ENCODE measurements at regions not wholly inside any gene's neighbourhood (a gene's known extent, or its start where the extent isn't known, plus 50 kb on each side); places are given as distances from the start of the nearest gene placed in this dataset.
"Not testable (repeated sequence)": the region's sequence is repeated elsewhere in the genome, so short reads cannot be mapped to it uniquely, and the experiment has no call there.

DNA sequence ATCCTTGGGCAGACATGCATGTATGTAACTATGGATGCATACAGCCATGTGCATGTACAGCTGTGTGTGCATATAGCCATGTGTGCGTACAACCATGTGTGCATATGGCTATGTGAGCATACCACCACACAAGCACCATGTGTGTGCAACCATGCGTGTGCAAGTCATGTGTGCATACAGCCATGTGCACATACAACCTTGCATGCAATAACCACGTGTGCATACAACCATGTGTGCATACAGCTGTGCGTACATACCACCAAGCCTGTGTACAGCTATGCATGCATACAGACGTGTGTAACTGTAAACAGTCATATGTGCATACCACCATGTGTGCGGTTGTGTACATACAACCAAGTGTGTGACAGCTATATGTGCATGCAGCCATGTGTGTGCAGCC, 186.4 kb downstream of the LAT start:
- not testable (repeated sequence) for H3K4me3 ChIP-seq; DNase-seq (ENCODE audit: low read depth, low spot score); H3K9me3 ChIP-seq (ENCODE audit: low read depth, low read length); H3K9ac ChIP-seq (ENCODE audit: insufficient read length); H3K27ac ChIP-seq; H3K36me3 ChIP-seq (ENCODE audit: insufficient read depth, low read length)

DNA sequence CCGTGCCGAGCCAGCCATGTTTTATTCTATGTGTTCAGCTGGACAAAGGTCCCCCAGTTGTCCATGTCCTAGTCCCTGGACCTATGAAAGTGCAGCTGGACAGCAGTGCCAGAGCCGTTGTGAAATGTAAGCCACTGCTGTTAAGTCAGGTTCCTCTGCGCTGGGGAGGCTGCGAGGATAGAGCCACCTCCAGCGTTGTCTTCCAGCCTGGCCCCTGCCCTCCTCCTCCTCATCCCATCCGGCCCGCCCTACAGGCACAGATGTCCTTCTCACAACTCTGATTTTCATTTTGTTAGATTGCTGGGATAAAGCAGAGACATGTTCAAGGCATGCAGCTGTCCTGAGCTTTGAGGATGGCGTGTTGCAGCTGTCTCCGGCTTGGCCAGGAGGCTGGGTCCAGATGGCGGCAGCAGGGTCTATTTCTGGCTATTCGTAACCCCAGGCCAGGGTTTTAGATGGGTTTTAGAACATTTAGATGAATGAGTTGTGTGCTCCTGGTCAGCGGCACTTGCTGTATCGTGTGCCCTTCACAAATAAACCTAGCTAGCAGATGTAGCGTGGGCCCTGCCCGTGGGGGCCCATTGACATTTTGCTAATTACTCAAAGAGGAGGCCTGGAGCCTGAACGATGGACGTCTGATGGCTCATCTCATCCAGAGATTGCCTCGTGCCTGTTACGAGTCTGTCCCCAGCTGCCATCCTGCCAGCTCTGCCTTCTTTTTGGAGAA, 185.7 kb downstream of the LAT start:
- H3K27ac ChIP-seq; H3K4me3 ChIP-seq; H3K9ac ChIP-seq (ENCODE audit: insufficient read length); H3K9me3 ChIP-seq (ENCODE audit: low read depth, low read length); DNase-seq (ENCODE audit: low read depth, low spot score); H3K36me3 ChIP-seq (ENCODE audit: insufficient read depth, low read length): not testable (repeated sequence)

DNA sequence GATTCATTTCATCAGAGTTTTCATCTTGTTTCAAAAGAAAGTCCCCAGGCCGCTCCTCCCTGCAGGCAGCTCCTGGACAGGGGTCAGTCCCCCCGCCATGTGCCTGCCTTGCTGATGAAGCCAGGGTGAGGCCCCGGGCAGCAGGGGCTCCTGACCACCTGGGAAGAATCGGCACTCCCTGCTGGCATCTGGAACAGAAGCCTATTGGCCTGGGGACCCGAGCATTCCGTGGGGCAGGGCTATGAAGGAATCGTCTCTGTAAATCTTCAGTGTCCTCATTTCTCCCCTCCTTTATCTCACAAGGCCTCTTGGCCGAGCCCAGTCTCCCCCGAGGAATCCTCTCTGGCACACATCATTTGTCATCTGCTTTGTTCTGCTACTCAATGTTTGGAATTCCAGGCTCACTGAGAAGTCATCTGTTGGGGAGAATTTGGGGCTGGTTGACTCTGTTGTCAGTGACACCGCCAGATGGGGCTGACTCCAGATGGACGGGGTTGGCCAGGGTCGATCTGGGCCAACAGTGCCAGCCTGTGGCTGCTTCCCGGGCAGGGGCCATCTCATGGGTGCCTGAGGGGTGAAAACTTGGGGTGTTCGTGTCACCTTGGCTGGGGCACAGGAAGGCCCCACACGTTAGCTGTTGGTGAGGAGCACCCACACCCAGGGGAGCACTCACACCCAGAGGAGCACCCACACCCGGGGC, 184.6 kb downstream of the LAT start:
- H3K27ac ChIP-seq; H3K4me3 ChIP-seq; H3K36me3 ChIP-seq (ENCODE audit: insufficient read depth, low read length); DNase-seq (ENCODE audit: low read depth, low spot score); H3K9me3 ChIP-seq (ENCODE audit: low read depth, low read length); H3K9ac ChIP-seq (ENCODE audit: insufficient read length): not testable (repeated sequence)

DNA sequence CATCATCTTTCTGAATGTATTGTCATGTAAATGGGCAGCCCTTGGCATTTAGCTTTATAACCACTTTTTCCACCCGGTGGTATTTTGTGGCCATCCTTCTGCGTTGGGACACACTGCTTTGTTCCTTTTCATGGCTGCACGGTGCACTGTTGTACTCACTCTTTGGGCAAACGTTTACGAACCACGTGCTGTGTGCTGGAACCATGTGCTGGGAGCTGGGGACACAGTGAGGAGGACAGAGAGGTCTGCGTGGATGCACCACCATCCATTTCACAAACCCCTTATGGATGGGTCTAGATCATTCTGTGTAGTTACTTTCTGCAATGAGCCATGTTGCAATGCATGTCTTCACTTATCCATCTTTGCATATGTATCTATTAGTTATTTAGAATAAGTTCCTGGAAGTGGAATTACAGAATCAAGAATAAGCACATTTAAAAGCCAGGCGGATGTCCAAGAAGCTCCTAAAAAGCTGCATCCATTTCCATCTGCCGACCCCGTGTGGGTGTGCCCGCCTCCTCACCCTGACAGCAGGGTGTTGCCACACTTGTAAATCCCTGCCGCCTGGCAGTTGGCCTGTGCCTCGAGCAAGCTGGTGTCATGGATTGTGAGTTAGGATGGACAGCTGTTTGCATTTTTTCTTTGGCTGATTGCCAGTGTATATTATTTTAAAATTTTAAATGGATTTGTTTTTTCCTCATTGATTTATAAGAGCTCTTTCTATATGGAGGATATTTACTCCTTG, 183.8 kb downstream of the LAT start:
- not testable (repeated sequence) for DNase-seq (ENCODE audit: low read depth, low spot score); H3K4me3 ChIP-seq; H3K27ac ChIP-seq; H3K9ac ChIP-seq (ENCODE audit: insufficient read length); H3K9me3 ChIP-seq (ENCODE audit: low read depth, low read length); H3K36me3 ChIP-seq (ENCODE audit: insufficient read depth, low read length)

DNA sequence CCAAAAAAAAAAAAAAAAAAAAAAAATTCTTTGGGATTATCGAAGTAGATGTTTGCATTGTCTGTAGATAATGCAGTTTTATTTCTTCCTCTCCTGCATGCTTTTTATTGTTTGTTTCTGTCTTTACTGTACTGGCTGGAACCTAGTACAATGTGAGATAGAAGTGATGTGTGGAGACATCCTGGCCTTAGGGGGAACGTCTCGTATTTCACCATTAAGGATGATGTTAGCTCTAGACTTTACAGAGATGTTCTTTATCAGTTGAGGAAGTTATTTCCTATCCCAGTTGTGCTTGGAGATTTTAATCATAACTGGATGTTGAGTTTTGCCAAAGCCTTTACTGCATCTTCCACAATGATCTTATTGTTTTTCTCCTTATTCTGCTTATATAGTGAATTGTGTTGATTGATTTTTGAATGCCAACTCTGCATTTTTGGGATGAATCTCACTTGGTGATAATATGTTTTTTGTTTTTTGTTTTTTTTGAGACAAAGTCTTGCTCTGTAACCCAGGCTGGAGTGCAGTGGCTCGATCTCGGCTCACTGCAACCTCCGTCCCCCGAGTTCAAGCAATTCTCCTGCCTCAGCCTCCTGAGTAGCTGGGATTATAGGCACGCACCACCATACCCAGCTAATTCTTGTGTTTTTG, 179.7 kb downstream of the LAT start:
- not testable (repeated sequence) for H3K27ac ChIP-seq; H3K9me3 ChIP-seq (ENCODE audit: low read depth, low read length); H3K4me3 ChIP-seq; DNase-seq (ENCODE audit: low read depth, low spot score); H3K36me3 ChIP-seq (ENCODE audit: insufficient read depth, low read length); H3K9ac ChIP-seq (ENCODE audit: insufficient read length)

DNA sequence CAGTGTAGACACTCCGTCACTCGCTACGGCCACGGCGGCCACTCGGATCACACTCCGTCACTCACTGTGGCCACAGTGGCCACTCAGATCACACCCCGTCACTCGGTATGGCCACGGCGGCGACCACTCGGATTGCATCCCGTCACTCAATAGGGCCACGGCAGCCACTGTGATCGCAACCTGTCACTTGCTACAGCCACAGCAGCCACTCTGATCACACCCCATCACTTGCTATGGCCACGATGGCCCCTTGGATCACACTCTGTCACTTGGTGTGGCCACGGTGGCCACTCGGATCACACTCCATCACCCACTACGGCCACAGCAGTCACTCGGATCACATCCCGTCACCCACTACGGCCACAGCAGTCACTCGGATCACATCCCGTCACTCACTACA, 175.3 kb downstream of the LAT start:
- H3K27ac ChIP-seq; H3K36me3 ChIP-seq (ENCODE audit: insufficient read depth, low read length); H3K9me3 ChIP-seq (ENCODE audit: low read depth, low read length); H3K4me3 ChIP-seq; H3K9ac ChIP-seq (ENCODE audit: insufficient read length); DNase-seq (ENCODE audit: low read depth, low spot score): not testable (repeated sequence)

DNA sequence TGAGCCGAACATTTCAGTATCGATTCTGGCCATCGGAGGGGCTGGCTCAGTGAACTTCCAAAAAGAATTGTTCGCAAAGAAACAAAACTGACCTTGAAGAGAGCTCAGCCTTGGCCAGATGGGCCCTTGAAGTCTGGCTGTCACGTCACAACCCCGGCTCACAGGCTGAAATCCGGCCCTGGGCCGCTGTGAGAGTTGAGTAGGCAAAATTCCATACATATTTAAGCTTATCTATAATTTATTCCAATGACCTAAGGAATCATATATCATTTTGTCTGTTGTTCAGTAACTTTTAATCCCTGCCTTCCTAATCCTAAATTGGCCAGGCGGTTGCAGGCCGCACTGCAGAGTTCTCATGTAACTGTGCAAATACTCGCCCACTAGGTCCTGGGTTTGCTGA, 174.8 kb downstream of the LAT start:
- not testable (repeated sequence) for H3K9ac ChIP-seq (ENCODE audit: insufficient read length); H3K27ac ChIP-seq; H3K4me3 ChIP-seq; DNase-seq (ENCODE audit: low read depth, low spot score); H3K36me3 ChIP-seq (ENCODE audit: insufficient read depth, low read length); H3K9me3 ChIP-seq (ENCODE audit: low read depth, low read length)

DNA sequence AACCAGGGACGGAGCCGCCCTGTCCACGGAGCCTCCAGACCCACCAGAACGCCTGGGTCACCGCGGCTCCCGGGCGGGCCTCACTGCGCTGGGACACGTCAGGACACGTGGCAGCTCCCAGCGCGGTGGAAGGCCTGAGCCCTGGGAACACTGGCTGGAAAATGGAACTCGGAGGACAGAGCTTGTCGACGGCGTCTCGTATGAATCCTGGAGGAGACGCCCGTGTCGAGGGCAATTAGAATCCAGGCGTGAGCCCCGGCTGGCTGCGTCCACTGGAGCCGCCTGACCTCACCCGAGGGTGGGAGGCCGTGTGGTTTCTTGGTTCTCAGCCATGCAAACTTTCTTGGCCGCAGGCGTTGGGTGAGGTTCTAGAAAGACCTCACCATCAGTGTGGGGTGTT, 173.9 kb downstream of the LAT start:
- Histone ChIP-seq H3K9me3 (ENCODE audit: low read depth, low read length) (no peaks in the 10 kb centered on the region), H3K36me3 (ENCODE audit: insufficient read depth, low read length) (no peaks in the 10 kb centered on the region), H3K4me3 (no peak overlapping the region), H3K9ac (ENCODE audit: insufficient read length) (no peak overlapping the region), H3K27ac (no peak overlapping the region)
- no peak for DNase-seq (ENCODE audit: low read depth, low spot score)
- TF ChIP-seq EZH2 (IDR thresholded peaks at IDR 0.05), result no peak
- no peak for TF ChIP-seq FOXP2 (optimal IDR thresholded peaks at IDR 0.05; ENCODE audit: control extremely low read depth, extremely low read length, insufficient read depth)
- no peak for TF ChIP-seq POLR2AphosphoS5 (IDR thresholded peaks at IDR 0.05; ENCODE audit: borderline replicate concordance, low read depth, low read length)

DNA sequence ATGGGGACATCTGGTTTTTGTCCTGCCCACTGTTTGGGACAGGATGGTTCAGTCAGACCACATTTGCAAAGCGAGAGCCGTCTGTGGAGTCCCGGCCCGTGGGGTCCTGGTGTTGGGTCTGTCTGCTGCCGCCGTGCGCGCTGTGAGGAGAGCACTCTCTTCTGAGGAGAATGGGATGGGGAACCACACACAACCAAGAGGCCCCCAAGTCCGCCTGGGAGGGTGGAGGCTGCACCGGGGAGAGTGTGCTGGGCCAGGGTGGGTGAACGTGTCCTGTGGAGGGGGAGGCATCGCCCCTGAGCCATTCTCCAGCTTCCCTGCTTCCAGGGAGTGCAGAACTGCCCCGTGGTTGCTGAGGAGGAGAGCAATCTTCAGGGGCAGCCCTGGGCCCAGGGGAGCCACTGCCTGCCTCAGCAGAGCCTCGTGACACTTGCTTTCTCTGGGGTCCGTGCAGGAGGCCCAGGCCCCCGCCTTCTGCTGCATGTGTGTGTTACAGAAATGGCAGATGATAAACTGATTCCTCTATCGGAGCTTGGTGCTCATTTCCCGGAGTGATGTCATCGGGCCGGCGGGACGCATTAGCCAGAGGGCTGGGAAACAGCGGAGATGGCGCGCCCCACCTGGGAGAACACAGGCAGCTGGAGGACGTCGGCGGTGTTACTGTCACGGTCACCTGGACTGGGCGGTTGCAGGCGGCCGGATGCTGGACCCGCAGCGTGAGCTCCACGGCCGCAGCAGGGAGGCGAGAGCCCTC, 173.4 kb downstream of the LAT start:
- H3K4me3 ChIP-seq; DNase-seq (ENCODE audit: low read depth, low spot score); H3K36me3 ChIP-seq (ENCODE audit: insufficient read depth, low read length); H3K9me3 ChIP-seq (ENCODE audit: low read depth, low read length); H3K27ac ChIP-seq; H3K9ac ChIP-seq (ENCODE audit: insufficient read length): not testable (repeated sequence)

DNA sequence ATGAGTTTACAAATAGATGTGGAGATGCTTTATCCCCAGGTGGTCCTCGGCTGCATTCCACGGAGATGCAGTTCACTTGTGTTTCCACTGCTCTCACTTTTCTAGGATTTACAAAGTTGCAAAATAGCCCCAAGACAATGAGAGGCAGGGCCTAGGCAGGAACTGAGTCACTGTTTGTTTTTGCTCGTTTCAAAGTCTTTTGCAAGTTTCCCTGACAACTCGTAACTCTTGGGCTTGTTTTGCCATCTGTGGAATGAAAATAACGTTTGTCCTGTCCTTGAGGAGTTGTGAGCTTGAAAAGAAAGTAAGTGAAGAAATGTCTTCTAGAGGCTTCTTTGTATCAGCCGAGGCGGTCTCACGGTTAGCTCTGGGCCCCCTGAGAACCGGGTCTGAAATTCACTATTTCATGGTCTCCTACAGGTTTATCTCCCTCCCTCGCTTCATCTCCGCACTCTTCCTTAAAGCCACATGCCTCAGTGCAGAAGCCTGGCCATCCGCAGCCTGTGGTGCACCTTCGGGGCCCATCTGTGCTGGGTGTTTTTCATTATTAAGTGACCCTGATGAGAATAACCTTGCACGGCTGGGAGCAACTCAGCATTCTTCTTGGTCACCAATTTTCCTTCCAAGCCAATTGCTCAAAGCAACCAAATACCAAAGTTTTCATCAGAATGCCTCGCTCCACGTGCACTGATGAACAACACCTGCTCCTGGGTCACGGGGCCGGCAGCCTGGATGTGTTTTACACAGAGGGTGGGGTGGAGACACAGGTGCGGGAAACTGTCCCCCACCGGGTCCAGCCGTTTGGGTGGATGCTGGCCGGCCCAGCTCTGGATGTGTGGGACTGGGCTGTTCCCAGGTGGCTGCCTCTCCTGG, 172.4 kb downstream of the LAT start:
- not testable (repeated sequence) for H3K9ac ChIP-seq (ENCODE audit: insufficient read length); H3K9me3 ChIP-seq (ENCODE audit: low read depth, low read length); H3K4me3 ChIP-seq; H3K27ac ChIP-seq; H3K36me3 ChIP-seq (ENCODE audit: insufficient read depth, low read length); DNase-seq (ENCODE audit: low read depth, low spot score)
